ACHN (cell line): ENCODE measurements at regions not wholly inside any gene's neighbourhood (a gene's known extent, or its start where the extent isn't known, plus 50 kb on each side); places are given as distances from the start of the nearest gene placed in this dataset.
"Not testable (repeated sequence)": the region's sequence is repeated elsewhere in the genome, so short reads cannot be mapped to it uniquely, and the experiment has no call there.

Source experiments
- DNase-seq: peaks from one replicate; pipeline ENCODE4 v3.0.0-alpha.2; 2015
- in situ Hi-C: cut with HindIII; loops from 2 replicates; pipeline ENCODE4 v1.10.0; 2017; ENCODE audit warnings: low sequenced_read_pairs, low pct_ligation_motif_present, low pct_unique_long_range_greater_than_20kb

- DNase-seq, in situ Hi-C loops: not testable (repeated sequence)
Measured at GRCh38 chr5:112559501-112559900, 140.4 kb upstream of the EPB41L4A start.

DNA sequence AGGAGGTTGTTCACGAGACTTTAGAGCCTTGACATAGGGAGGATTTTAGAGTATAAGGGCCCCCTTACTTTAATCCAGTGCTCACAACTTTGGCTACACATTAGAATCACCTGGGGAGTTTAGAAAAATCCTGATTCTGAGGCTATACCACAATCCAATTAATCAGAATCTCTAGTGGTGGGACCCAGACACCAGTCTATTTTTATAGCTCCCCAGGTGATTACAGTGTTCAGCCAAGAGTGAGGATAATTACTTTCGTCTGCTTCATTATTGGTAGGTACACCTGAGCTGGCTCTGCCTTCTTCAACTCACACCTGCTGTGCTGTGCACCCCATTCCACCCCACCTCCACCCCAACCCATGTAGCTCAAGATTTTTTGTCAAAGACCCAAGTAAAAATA lies 141.3 kb upstream of the EPB41L4A start:
- DNase-seq, result no peak
- in situ Hi-C loops, result no loop called here

GRCh38 chr5:112563169-112563826 lies 144.2 kb upstream of the EPB41L4A start:
- in situ Hi-C loops, result no loop called here
- no peak for DNase-seq

DNA sequence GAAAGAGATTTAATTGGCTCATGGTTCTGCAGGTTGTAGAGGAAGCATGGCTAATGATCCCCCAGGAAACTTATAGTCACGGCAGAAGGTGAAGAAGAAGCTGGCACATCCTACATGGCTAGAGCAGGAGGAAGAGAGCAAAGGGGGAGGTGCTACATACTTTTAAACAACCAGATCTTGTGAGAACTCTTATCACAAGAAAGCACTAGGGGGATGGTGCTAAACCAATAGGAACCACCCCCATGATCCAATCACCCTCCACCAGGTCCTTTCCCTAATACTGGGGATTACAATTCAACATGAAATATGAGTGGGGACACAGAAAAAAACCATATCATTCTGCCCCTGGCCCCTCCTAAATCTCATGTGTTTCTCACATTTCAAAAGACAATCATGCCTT lies 147.2 kb upstream of the EPB41L4A start:
- in situ Hi-C loops, result no loop called here
- DNase-seq, result no peak

GRCh38 chr5:112569596-112569995 lies 150.5 kb upstream of the EPB41L4A start:
- in situ Hi-C loops, result no loop called here
- no peak for DNase-seq

GRCh38 chr5:112570708-112571444 lies 151.8 kb upstream of the EPB41L4A start:
- in situ Hi-C loops, result no loop called here
- no peak for DNase-seq

DNA sequence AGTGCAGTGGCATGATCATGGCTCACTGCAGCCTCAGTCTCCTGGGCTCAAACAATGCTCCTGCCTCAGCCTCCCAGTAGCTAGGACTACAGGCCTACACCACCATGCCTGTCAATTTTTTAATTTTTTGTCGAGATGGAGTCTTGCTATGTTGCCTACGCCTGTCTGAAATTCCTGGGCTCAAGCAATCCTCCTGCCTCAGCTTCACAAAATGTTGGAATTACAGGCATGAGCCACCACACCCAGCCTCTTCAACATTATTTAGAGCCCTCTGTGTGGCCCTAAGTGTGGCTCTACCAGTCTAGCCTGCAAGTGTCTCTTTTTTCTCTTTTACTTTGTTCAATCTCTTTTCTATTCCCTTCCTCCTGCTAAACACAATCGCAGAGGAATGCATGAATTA lies 154.4 kb upstream of the EPB41L4A start:
- DNase-seq, result no peak
- in situ Hi-C loops, result no loop called here

DNA sequence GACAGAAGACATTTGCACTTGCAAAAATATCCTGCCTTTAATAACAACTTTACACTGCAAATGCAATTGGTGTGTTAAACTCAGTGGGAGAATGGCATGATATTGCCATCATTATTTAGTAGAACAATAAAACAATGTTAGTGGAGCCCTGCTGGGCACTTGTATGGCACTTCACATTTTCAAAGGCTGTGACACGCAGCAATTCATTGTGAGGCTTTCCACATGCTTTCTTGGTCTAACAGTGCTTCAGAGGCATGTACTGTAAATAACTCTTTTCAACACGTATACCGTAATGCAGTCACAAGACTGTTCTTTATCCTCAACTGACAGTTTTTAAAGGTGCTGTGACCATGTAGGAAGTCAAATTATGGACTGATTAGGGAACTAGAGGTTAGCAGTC lies 155.5 kb upstream of the EPB41L4A start:
- in situ Hi-C loops, result no loop called here
- no peak for DNase-seq

DNA sequence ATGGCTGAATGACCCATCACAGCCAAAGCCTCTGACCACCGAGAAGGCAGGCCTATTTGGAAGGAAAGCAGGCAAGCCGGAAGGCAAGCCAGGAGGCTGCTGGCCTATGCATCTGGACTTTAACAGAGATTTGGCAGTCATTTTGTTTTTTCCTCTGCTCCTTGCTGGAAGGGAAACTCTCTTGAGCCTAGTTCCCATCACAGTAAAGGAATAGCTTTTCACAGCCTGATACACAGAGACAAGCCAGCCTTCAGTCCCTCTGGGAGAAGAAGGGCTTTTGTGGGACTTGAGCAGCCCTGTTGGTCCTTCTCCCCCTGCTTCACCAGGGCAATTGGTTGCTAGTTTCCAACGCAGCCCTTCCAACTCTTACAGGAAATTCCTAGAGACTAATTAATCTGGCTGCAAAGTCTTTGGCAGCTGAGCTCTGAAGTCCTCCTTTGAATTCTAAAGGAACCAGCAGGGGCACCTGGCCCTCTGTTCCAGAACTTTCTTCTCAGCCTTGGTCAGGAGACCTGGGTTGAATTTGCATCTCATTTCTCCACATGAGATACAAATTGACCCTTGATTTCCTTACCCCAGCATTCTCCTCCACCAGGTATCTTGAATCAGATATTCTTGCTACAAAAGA lies 157.3 kb upstream of the EPB41L4A start:
- in situ Hi-C loops, result no loop called here
- no peak for DNase-seq

GRCh38 chr5:112579599-112580170 lies 158.0 kb upstream of the APC start:
- no peak for DNase-seq
- in situ Hi-C loops, result no loop called here

DNA sequence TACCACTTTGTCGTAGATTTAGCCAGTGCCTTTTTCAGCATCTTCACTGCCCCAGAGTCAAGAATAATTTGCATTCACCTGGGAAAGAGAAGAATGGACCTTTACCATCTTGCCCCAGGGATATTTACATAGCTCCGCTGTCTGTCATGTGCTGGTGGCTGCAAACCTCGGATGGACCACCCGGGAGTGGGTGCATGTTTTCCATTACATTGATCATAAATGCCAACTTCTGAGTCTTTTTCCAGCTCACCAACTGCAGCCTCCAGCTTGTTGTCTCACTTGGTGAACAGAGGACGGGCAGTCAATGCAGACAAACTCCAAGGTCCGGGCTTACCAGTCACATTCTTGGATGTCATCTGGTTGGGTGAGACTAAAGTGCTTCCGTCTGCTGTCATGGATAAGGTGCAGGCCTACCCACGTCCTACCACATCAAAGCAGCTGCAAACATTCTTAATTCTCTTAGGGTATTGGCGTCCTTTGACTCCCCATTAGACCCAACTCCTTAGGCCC lies 155.8 kb upstream of the APC start:
- in situ Hi-C loops, result no loop called here

DNA sequence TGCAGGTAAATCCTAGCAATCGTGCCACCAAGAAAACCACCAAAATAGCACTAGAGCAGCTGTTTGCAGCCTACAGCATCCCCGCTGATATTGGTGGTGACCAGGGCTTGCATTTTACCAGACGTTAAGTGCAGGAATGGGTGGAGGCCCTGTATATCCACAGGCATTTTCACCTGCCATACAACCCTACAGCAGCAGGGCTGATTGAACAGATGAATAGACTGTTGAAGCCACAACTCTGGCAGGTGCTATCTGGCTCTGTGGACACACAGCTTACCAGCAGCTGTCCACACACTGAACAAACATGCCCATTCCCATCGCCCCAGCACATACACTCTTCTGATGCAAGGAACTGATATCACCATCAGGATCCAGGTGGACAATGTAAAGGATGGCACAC lies 154.5 kb upstream of the APC start:
- in situ Hi-C loops, result no loop called here
- DNase-seq, result no peak

More for the DNA sequence above, 155.8 kb upstream of the APC start:
- DNase-seq, result no peak

- in situ Hi-C loops, result no loop called here
- DNase-seq, result no peak
Measured at GRCh38 chr5:112584781-112585180, 152.9 kb upstream of the APC start.

GRCh38 chr5:112586596-112587062 lies 151.1 kb upstream of the APC start:
- DNase-seq, result no peak
- in situ Hi-C loops, result no loop called here

DNA sequence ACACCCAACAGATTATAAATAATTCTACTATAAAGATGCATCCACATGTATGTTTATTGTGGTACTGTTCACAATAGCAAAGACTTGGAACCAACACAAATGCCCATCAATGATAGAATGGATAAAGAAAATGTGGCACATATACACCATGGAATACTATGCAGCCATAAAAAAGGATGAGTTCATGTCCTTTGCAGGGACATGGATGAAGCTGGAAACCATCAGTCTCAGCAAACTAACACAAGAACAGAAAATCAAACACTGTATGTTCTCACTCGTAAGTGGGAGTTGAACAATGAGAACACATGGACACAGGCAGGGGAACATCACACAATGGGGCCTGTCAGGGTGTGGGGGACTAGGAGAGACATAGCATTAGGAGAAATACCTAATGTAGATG lies 146.8 kb upstream of the APC start:
- DNase-seq, in situ Hi-C loops: not testable (repeated sequence)

- in situ Hi-C loops, result no loop called here
- no peak for DNase-seq
Measured at GRCh38 chr5:112594095-112594850, 143.4 kb upstream of the APC start.

DNA sequence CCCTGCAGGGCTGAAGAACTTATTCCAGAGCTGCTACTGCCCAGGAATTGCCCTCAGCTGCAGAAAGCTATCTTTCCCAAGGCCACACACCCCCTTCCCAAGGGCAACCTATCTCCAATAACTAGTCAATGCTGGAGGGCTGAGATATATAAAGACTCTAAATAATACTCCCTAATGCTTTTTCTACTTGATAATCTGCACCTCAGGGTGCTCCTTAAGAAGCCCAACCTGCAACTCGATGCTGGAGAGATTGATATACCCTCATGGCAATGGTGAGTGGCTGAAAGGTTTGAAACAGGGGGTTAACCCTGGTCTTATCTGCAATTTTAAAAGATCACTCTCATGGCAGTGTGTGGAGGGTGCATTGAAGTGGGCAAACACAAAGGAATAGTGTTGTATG lies 142.7 kb upstream of the APC start:
- no peak for DNase-seq
- in situ Hi-C loops, result no loop called here

- in situ Hi-C loops, result no loop called here
- no peak for DNase-seq
Measured at GRCh38 chr5:112597831-112598230, 139.9 kb upstream of the APC start.

DNA sequence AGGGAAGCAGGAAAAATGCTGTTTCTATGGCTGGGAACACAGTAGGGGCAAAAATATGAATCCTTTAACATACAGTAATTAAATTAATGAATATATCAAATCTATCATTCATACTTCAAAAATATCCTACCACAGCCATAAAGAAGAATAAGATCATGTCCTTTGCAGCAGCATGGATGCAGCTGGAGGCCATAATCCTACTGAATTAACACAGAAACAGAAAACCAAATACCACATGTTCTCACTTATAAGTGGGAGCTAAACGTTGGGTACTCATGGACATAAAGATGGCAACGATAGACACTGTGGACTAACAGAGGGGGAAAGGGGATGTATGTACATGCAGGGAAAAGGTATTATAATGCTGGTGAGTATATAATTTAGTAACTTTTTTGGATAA lies 137.2 kb upstream of the APC start:
- in situ Hi-C loops, DNase-seq: not testable (repeated sequence)
